ENCODE measurements at regions not wholly inside any gene's neighbourhood (a gene's known extent, or its start where the extent isn't known, plus 50 kb on each side); places are given as distances from the start of the nearest gene placed in this dataset.

GRCh38 chr12:114293073-114293472 lies 112.9 kb downstream of the TBX5 start:
- Histone ChIP-seq H4K20me1 (ENCODE audit: insufficient read depth) (no peaks in the 10 kb centered on the region), H2AFZ (ENCODE audit: low read depth, low read length) (no peak overlapping the region), H3K27ac (ENCODE audit: low read length) (no peak overlapping the region), H3F3A (ENCODE audit: insufficient read depth, low read length, poor library complexity, severe bottlenecking) (no peaks in the 10 kb centered on the region), H3K27me3 (ENCODE audit: insufficient read depth, low read depth, low read length) (no peaks in the 10 kb centered on the region), H3K79me2 (replicated peaks; ENCODE audit: insufficient read depth, low read length) (no peaks in the 10 kb centered on the region), H3K36me3 (ENCODE audit: insufficient read depth, low read length) (no peaks in the 10 kb centered on the region), H3K4me3 (ENCODE audit: low read length) (no peak overlapping the region), H3K9ac (ENCODE audit: low read length) (no peak overlapping the region), H3K4me2 (ENCODE audit: low read length) (no peak overlapping the region), H3K9me2 (ENCODE audit: insufficient read depth, low read length) (no peaks in the 10 kb centered on the region), H3K9me3 (ENCODE audit: low read length) (no peaks in the 10 kb centered on the region)
- TF ChIP-seq EZH2 (IDR thresholded peaks at IDR 0.05; ENCODE audit: borderline replicate concordance, insufficient read depth, low read length, poor library complexity, severe bottlenecking) (no peak), REST (IDR thresholded peaks at IDR 0.05; ENCODE audit: borderline replicate concordance) (no peak), MXI1 (conservative IDR thresholded peaks at IDR 0.05; ENCODE audit: poor library complexity, severe bottlenecking) (no peak), POLR2AphosphoS5 (IDR thresholded peaks at IDR 0.05) (no peak), RAD21 (conservative IDR thresholded peaks at IDR 0.05) (no peak), CTCF (IDR thresholded peaks at IDR 0.05; ENCODE audit: poor library complexity, severe bottlenecking) (no peak), TAF1 (IDR thresholded peaks at IDR 0.05; ENCODE audit: low read depth) (no peak), SMC3 (conservative IDR thresholded peaks at IDR 0.05; ENCODE audit: poor library complexity) (no peak), EP300 (conservative IDR thresholded peaks at IDR 0.05; ENCODE audit: poor library complexity, severe bottlenecking) (no peak)

GRCh38 chr12:114291389-114292060 lies 114.4 kb downstream of the TBX5 start:
- Histone ChIP-seq H3K4me3 (ENCODE audit: low read length) (no peak overlapping the region), H3K9me2 (ENCODE audit: insufficient read depth, low read length) (no peaks in the 10 kb centered on the region)

More at GRCh38 chr12:114291389-114292060, 114.4 kb downstream of the TBX5 start:
- Histone ChIP-seq H3K9me3 (ENCODE audit: low read length) (no peaks in the 10 kb centered on the region), H3K4me2 (ENCODE audit: low read length) (no peak overlapping the region), H3K36me3 (ENCODE audit: insufficient read depth, low read length) (no peaks in the 10 kb centered on the region), H3K27me3 (ENCODE audit: insufficient read depth, low read depth, low read length) (no peaks in the 10 kb centered on the region), H3K79me2 (replicated peaks; ENCODE audit: insufficient read depth, low read length) (no peaks in the 10 kb centered on the region), H2AFZ (ENCODE audit: low read depth, low read length) (no peak overlapping the region), H4K20me1 (ENCODE audit: insufficient read depth) (no peaks in the 10 kb centered on the region), H3K9ac (ENCODE audit: low read length) (no peak overlapping the region), H3K27ac (ENCODE audit: low read length) (no peak overlapping the region), H3F3A (ENCODE audit: insufficient read depth, low read length, poor library complexity, severe bottlenecking) (no peaks in the 10 kb centered on the region)
- no peak for TF ChIP-seq CTCF (IDR thresholded peaks at IDR 0.05; ENCODE audit: poor library complexity, severe bottlenecking)
- TF ChIP-seq EZH2 (IDR thresholded peaks at IDR 0.05; ENCODE audit: borderline replicate concordance, insufficient read depth, low read length, poor library complexity, severe bottlenecking) = no peak
- TF ChIP-seq SMC3 (conservative IDR thresholded peaks at IDR 0.05; ENCODE audit: poor library complexity) = no peak

All from neural cell (in vitro differentiated cells).